ENCODE measurements at regions not wholly inside any gene's neighbourhood (a gene's known extent, or its start where the extent isn't known, plus 50 kb on each side); places are given as distances from the start of the nearest gene placed in this dataset.

GRCh38 chr7:42834676-42835075 is 77.2 kb downstream of the C7orf25 start:
- no peak overlapping the region for H3K4me3 Mint-ChIP-seq
- DNase-seq (ENCODE audit: low read depth, low spot score): no peak
- no peaks in the 10 kb centered on the region for H3K36me3 Mint-ChIP-seq (ENCODE audit: low read depth)
- H3K4me1 Mint-ChIP-seq: peaks cover 9% of the 10 kb centered on the region
- no peaks in the 10 kb centered on the region for H3K27me3 Mint-ChIP-seq (ENCODE audit: low read depth)
- no peak for TF ChIP-seq CTCF (conservative IDR thresholded peaks at IDR 0.05)
- no peak overlapping the region for H3K27ac Mint-ChIP-seq (ENCODE audit: unreplicated experiment)
- peaks cover 2% of the 10 kb centered on the region for H3K9me3 Mint-ChIP-seq

GRCh38 chr7:42833411-42833810 is 78.5 kb downstream of the C7orf25 start:
- Mint-ChIP-seq H3K4me1 (peaks cover 9% of the 10 kb centered on the region), H3K27me3 (ENCODE audit: low read depth) (no peaks in the 10 kb centered on the region), H3K9me3 (peaks cover 2% of the 10 kb centered on the region), H3K36me3 (ENCODE audit: low read depth) (no peaks in the 10 kb centered on the region), H3K4me3 (no peak overlapping the region), H3K27ac (ENCODE audit: unreplicated experiment) (no peak overlapping the region)
- DNase-seq (ENCODE audit: low read depth, low spot score): no peak
- no peak for TF ChIP-seq CTCF (conservative IDR thresholded peaks at IDR 0.05)

DNA sequence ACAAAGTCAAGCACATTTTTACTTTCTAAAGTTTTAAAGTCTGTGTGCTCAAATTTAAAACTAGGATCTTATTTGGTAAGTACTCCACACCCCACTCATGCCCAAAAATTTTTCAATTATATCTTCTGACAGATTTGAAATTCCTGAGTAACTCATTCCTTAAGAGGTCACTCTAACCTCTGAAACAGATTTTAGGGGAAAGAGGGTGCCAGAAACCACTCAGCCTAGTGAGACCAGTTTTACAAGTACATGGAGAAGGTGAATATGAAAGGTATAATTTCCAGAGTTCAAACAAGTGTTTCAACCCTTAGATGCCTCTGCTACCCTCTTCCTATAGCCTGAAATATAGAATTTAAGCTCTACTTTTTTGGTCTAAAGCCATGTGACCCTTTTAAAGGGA is 79.2 kb downstream of the C7orf25 start:
- peaks cover 9% of the 10 kb centered on the region for H3K4me1 Mint-ChIP-seq
- H3K27me3 Mint-ChIP-seq (ENCODE audit: low read depth): no peaks in the 10 kb centered on the region
- peaks cover 2% of the 10 kb centered on the region for H3K9me3 Mint-ChIP-seq
- no peak for DNase-seq (ENCODE audit: low read depth, low spot score)
- H3K36me3 Mint-ChIP-seq (ENCODE audit: low read depth): no peaks in the 10 kb centered on the region
- H3K4me3 Mint-ChIP-seq: no peak overlapping the region
- no peak for TF ChIP-seq CTCF (conservative IDR thresholded peaks at IDR 0.05)
- no peak overlapping the region for H3K27ac Mint-ChIP-seq (ENCODE audit: unreplicated experiment)

DNA sequence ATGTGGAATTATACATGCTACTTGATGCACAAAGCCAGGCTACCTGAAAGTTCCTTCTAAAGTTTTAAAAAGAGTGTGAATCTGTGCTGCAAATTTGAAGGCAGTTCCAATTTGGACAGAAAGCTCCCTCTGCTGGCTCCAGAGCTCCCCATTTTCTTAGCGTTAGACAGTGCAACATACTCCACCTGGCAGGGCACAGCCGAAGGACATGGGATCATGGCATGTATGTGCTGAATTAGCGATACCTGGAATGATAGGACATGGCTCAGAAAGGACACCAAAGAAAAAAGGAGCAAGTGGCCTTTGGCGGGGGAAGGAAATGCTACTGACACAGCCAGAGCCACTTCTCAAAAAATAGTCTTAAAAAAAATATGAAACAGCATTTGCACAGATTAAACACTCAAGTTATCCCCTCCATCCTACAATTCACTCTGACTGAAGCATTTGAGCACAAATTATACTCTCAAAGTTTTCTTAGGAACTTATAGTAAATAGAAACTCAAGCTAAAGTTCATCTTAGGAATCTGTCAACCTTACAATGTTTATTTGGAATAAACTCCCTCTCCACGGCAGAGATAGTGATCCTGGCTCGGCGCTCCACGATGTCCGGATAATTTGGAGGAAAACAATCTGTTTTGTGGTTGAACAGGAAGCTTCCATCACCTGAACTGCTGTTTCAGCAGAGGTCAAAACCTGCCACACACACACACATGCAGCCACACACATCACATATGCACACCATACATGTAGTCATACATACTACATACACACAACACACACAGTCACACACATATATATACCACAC is 80.0 kb downstream of the C7orf25 start:
- Mint-ChIP-seq H3K27me3 (ENCODE audit: low read depth) (no peaks in the 10 kb centered on the region), H3K36me3 (ENCODE audit: low read depth) (no peaks in the 10 kb centered on the region), H3K4me3 (no peak overlapping the region), H3K27ac (ENCODE audit: unreplicated experiment) (no peak overlapping the region), H3K9me3 (no peaks in the 10 kb centered on the region), H3K4me1 (peaks cover 9% of the 10 kb centered on the region)
- peak; percentile 73 for TF ChIP-seq CTCF (conservative IDR thresholded peaks at IDR 0.05)
- DNase-seq (ENCODE audit: low read depth, low spot score): peak; percentile 32

DNA sequence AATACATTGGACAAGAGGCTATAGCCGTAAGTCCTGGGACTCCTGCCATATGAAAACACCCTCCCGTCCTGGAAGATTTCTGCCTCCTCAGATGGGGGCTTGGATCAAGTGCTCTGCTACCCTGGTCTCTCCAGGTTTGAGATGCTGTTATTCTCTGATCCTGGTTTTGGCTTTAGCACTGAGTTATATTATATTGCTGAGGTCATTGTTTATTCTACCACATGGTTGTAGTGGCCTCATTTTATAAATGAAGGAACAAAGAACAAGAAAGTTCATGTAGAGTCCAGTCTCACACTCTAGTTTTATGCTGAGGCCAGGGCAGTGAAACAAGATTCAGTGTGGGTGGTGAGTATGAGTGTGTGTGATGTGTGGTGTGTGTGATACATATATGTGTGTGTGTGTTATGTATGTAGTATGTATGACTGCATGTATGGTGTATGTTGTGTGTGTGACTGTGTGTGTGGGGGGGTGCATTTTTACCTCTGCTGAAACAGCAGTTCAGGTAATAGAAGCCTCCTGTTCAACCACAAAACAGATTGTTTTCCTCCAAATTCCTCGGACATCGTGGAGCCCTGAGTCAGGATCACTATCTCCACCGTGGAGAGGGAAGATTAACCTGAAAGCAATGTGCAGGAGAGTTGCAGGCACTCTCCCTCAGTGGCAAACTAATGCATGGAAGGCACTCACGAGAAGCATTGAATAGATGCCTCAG is 80.7 kb downstream of the C7orf25 start:
- peaks cover 9% of the 10 kb centered on the region for H3K4me1 Mint-ChIP-seq
- H3K27me3 Mint-ChIP-seq (ENCODE audit: low read depth): no peaks in the 10 kb centered on the region
- no peak overlapping the region for H3K4me3 Mint-ChIP-seq
- H3K9me3 Mint-ChIP-seq: no peaks in the 10 kb centered on the region
- H3K27ac Mint-ChIP-seq (ENCODE audit: unreplicated experiment): no peak overlapping the region
- H3K36me3 Mint-ChIP-seq (ENCODE audit: low read depth): no peaks in the 10 kb centered on the region
- no peak for TF ChIP-seq CTCF (conservative IDR thresholded peaks at IDR 0.05)
- DNase-seq (ENCODE audit: low read depth, low spot score): no peak
